Tibial artery (tissue), 4 donors: ENCODE measurements at regions not wholly inside any gene's neighbourhood (a gene's known extent, or its start where the extent isn't known, plus 50 kb on each side); places are given as distances from the start of the nearest gene placed in this dataset.

ENCODE experiments used
- DNase-seq, 2 donors: peaks; one replicate each; pipeline ENCODE4 v3.0.0-alpha.2; 2019
- H3K27ac ChIP-seq, 2 donors: fragments of 200-600 bp; sonication (generic) in 1 of 2; 1 replicate in 1 of 2; 2 replicates in 1 of 2; pipeline ENCODE4 v1.5.1; 2018 to 2019; ENCODE audit warnings: mild to moderate bottlenecking in 1 of 2
- H3K27me3 ChIP-seq, 2 donors: fragments of 200-600 bp; sonication (generic) in 1 of 2; one replicate each; pipeline versions ENCODE4 v1.5.1 to v1.6.0; 2016 to 2019
- H3K36me3 ChIP-seq, 3 donors: fragments of 200-600 bp; sonication (generic) in 2 of 3; one replicate each; pipeline ENCODE4 v1.5.1; 2016 to 2019; ENCODE audit warnings: mild to moderate bottlenecking in 2 of 3
- H3K4me1 ChIP-seq, 4 donors: fragments of 200-600 bp; sonication (generic) in 2 of 4; 1 replicate in 3 of 4; 2 replicates in 1 of 4; pipeline ENCODE4 v1.5.1; 2016 to 2019
- H3K4me3 ChIP-seq, 2 donors: fragments of 200-600 bp; sonication (generic) in 1 of 2; 1 replicate in 1 of 2; 2 replicates in 1 of 2; pipeline ENCODE4 v1.5.1; 2018 to 2019; ENCODE audit warnings: mild to moderate bottlenecking in 2 of 2
- H3K9me3 ChIP-seq, 3 donors: fragments of 200-600 bp; sonication (generic) in 1 of 3; one replicate each; pipeline ENCODE4 v1.5.1; 2016 to 2019
- CTCF ChIP-seq, 2 experiments: fragments of 200-600 bp in 1 of 2; fragments of 450-650 bp in 1 of 2; IDR thresholded peaks; one replicate each; pipeline ENCODE4 v1.5.1; 2017 to 2019; ENCODE audit warnings: antibody characterized with exemption in 2 of 2, mild to moderate bottlenecking in 1 of 2, moderate library complexity in 1 of 2
- intact Hi-C: fragments of 100-400 bp; cut with DNase I; formaldehyde crosslinking; loops from one replicate; pipeline ENCODE4 v1.15.0; 2023; ENCODE audit warnings: low total_unique reads

DNA sequence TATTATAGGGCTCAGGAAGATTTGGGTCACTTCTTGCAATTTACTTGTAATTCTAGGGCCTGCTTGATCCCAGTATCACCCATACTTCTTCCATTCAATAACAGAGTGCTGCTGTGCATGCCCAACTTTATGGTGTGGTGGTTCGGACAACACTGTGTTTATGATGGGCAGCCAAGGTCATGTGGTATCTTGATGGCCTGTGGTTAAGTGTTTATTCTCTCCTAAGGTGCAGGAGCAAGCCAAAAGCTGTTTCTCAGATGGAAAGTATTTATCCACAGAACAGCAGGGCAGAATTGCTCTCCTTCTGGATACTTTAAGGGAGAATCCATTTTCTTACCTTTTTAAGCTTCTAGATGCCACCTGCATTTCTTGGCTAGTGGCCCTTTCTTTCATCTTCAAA is 433.8 kb downstream of the SH2D4B start:
- Histone ChIP-seq H3K4me1 (no peaks in the 10 kb centered on the region), H3K4me3 (no peak overlapping the region), H3K27ac (no peak overlapping the region), H3K36me3 (no peaks in the 10 kb centered on the region), H3K27me3 (no peaks in the 10 kb centered on the region), H3K9me3 (no peaks in the 10 kb centered on the region)
- no peak for DNase-seq
- intact Hi-C loops = no loop called here
- TF ChIP-seq CTCF (IDR thresholded peaks at IDR 0.05) = no peak

DNA sequence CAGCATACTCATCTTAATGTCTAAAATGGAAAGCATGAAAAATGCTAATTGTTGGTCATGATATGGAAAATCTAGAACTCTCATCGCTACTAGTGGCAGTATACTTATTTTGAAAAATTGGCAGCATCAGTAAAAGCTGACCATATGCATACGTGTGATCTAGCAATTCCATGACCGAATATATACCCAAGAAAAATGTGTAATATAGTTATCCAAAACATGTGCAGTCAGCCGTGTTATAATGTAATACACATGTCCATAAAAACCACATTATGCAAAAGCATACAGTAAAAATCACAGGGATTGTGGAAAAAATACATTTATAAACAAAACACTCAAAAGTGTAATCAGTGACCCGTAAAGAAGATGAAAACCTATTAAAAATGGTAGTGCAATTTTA is 439.0 kb downstream of the SH2D4B start:
- intact Hi-C loops = no loop called here
- no peak for TF ChIP-seq CTCF (IDR thresholded peaks at IDR 0.05)
- H3K4me3 ChIP-seq = no peak overlapping the region
- no peak for DNase-seq
- no peaks in the 10 kb centered on the region for H3K9me3 ChIP-seq
- no peaks in the 10 kb centered on the region for H3K27me3 ChIP-seq
- H3K27ac ChIP-seq = no peak overlapping the region
- no peaks in the 10 kb centered on the region for H3K36me3 ChIP-seq
- no peaks in the 10 kb centered on the region for H3K4me1 ChIP-seq

GRCh38 chr10:80985102-80985501 is 447.4 kb downstream of the SH2D4B start:
- Histone ChIP-seq H3K4me3 (no peak overlapping the region), H3K4me1 (no peaks in the 10 kb centered on the region), H3K27me3 (no peaks in the 10 kb centered on the region), H3K27ac (no peak overlapping the region), H3K36me3 (no peaks in the 10 kb centered on the region), H3K9me3 (no peaks in the 10 kb centered on the region)
- no peak for DNase-seq
- intact Hi-C loops = no loop called here
- no peak for TF ChIP-seq CTCF (IDR thresholded peaks at IDR 0.05)

- Histone ChIP-seq H3K27ac (no peak overlapping the region), H3K4me3 (no peak overlapping the region), H3K27me3 (no peaks in the 10 kb centered on the region), H3K9me3 (no peaks in the 10 kb centered on the region), H3K36me3 (no peaks in the 10 kb centered on the region), H3K4me1 (no peaks in the 10 kb centered on the region)
- TF ChIP-seq CTCF (IDR thresholded peaks at IDR 0.05) = no peak
- intact Hi-C loops = no loop called here
- no peak for DNase-seq
These were observed 448.9 kb downstream of the SH2D4B start for GRCh38 chr10:80986596-80986995.

DNA sequence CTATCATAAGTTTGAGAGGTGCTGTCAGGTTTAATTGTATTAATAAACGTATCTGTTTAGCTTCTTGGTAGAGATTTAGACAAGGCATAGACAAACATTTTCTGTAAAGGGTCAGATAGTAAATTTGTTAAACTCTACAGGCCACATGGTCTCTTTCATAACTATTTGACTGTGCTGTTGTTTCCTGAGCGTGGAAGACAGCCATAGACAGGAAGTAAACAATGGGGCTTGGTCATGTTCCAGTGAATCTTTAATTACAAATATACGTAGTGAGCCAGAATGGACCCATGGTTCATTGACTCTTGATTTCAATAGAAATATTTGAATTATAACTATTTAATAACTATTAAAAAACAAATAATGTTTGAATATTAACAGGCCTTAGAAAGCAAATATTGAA is 451.1 kb downstream of the SH2D4B start:
- Histone ChIP-seq H3K27ac (no peak overlapping the region), H3K4me1 (no peaks in the 10 kb centered on the region), H3K36me3 (no peaks in the 10 kb centered on the region), H3K27me3 (no peaks in the 10 kb centered on the region), H3K4me3 (no peak overlapping the region), H3K9me3 (no peaks in the 10 kb centered on the region)
- TF ChIP-seq CTCF (IDR thresholded peaks at IDR 0.05) = no peak
- no peak for DNase-seq
- intact Hi-C loops = no loop called here

DNA sequence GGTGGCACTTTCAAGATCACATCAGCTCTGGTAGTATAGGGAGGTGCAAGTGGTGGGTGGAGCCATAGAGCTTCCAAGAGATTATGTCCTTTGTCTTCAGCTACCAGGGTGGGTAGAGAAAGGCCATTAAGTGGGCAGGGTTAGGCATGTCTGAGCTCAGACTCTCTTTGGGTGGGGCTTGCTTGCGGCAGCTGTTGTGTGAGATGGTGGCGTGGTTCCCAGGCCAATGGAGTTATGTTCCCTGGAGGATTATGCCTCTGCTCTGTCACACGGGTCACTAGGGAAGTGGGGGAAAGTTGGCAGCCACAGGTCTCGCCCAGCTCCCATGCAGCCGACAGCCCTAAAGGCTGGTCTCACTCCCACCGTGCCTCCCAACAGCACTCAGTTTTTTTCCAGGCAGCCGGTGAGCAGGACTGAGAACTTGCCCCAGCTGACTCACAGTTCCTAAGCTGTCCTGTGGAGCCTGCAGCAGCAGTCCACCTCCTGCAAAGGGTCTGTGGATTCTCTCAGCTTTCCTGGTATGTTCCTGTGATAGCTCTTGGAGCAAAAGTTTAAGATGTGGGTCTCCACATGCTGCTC is 459.0 kb downstream of the SH2D4B start:
- DNase-seq = no peak
- Histone ChIP-seq H3K4me3 (no peak overlapping the region), H3K36me3 (no peaks in the 10 kb centered on the region), H3K27me3 (no peaks in the 10 kb centered on the region), H3K4me1 (no peaks in the 10 kb centered on the region), H3K27ac (no peak overlapping the region), H3K9me3 (no peaks in the 10 kb centered on the region)
- intact Hi-C loops = no loop called here
- TF ChIP-seq CTCF (IDR thresholded peaks at IDR 0.05) = no peak
